H9 (cell line): ENCODE measurements at regions not wholly inside any gene's neighbourhood (a gene's known extent, or its start where the extent isn't known, plus 50 kb on each side); places are given as distances from the start of the nearest gene placed in this dataset.

Experiments
- DNase-seq: peaks from one replicate; pipeline ENCODE4 v3.0.0-alpha.2; 2017
- H2AFZ ChIP-seq: one replicate; pipeline ENCODE4 v1.6.1; 2013; ENCODE audit warnings: mild to moderate bottlenecking, low read length, control low read depth, moderate library complexity
- H2AK5ac ChIP-seq: 2 replicates; pipeline ENCODE4 v1.6.1; 2013; ENCODE audit warnings: low read length, control low read depth, mixed read lengths; ENCODE audit not compliant: insufficient read length
- H2BK120ac ChIP-seq: one replicate; pipeline ENCODE4 v1.6.1; 2013; ENCODE audit warnings: low read depth, mild to moderate bottlenecking, low read length, control low read depth, inconsistent platforms; ENCODE audit not compliant: poor library complexity, severe bottlenecking
- H2BK12ac ChIP-seq: 2 replicates; pipeline ENCODE4 v1.6.1; 2013; ENCODE audit warnings: low read length, control low read depth, mixed read lengths, low read depth; ENCODE audit not compliant: insufficient read length
- H2BK15ac ChIP-seq: 2 replicates; pipeline ENCODE4 v1.6.1; 2013; ENCODE audit warnings: low read depth, low read length, control low read depth
- H2BK20ac ChIP-seq: one replicate; pipeline ENCODE4 v1.6.1; 2013; ENCODE audit warnings: low read depth, mild to moderate bottlenecking, low read length, control low read depth, inconsistent platforms; ENCODE audit not compliant: poor library complexity, severe bottlenecking
- H2BK5ac ChIP-seq: 2 replicates; pipeline ENCODE4 v1.6.1; 2013; ENCODE audit warnings: low read length, control low read depth, mixed read lengths; ENCODE audit not compliant: insufficient read length
- H3K14ac ChIP-seq: 2 replicates; pipeline ENCODE4 v1.6.1; 2013; ENCODE audit warnings: low read length, control low read depth; ENCODE audit not compliant: insufficient read depth
- H3K18ac ChIP-seq: 2 replicates; pipeline ENCODE4 v1.6.1; 2013; ENCODE audit warnings: low read depth, mild to moderate bottlenecking, mixed read lengths, low read length, control low read depth; ENCODE audit not compliant: insufficient read length
- H3K23ac ChIP-seq: 2 replicates; pipeline ENCODE4 v1.6.1; 2013; ENCODE audit warnings: low read length, control low read depth, mixed read lengths, low read depth; ENCODE audit not compliant: insufficient read length
- H3K23me2 ChIP-seq: 2 replicates; pipeline ENCODE4 v1.6.1; 2013; ENCODE audit warnings: low read depth, mild to moderate bottlenecking, mixed read lengths, low read length, control low read depth; ENCODE audit not compliant: insufficient read length, poor library complexity, severe bottlenecking
- H3K27ac ChIP-seq: 2 replicates; pipeline ENCODE4 v1.5.1; 2013; ENCODE audit warnings: low read length, control low read depth, mixed read lengths, low read depth; ENCODE audit not compliant: insufficient read length
- H3K27me3 ChIP-seq: 2 replicates; pipeline ENCODE4 v1.6.1; 2013; ENCODE audit warnings: low read length, control low read depth, inconsistent platforms; ENCODE audit not compliant: insufficient read depth
- H3K4ac ChIP-seq: 2 replicates; pipeline ENCODE4 v1.6.1; 2013; ENCODE audit warnings: low read depth, mild to moderate bottlenecking, control low read depth, inconsistent platforms, low read length, moderate library complexity
- H3K4me1 ChIP-seq: 2 replicates; pipeline ENCODE4 v1.6.1; 2013; ENCODE audit warnings: low read length, control low read depth, inconsistent platforms; ENCODE audit not compliant: insufficient read depth
- H3K4me2 ChIP-seq: 2 replicates; pipeline ENCODE4 v1.6.1; 2013; ENCODE audit warnings: low read length, control low read depth, mixed read lengths; ENCODE audit not compliant: insufficient read length, insufficient read depth
- H3K56ac ChIP-seq: 2 replicates; pipeline ENCODE4 v1.6.1; 2013; ENCODE audit warnings: low read depth, mild to moderate bottlenecking, mixed read lengths, low read length, control low read depth; ENCODE audit not compliant: insufficient read length
- H3K79me1 ChIP-seq: 2 replicates; pipeline ENCODE4 v1.6.1; 2013; ENCODE audit warnings: low read depth, mild to moderate bottlenecking, moderate library complexity, low read length, control low read depth, inconsistent platforms; ENCODE audit not compliant: insufficient read depth, poor library complexity, severe bottlenecking
- H3K79me2 ChIP-seq: 2 replicates; pipeline ENCODE4 v1.6.1; 2013; ENCODE audit warnings: low read length, control low read depth, inconsistent platforms; ENCODE audit not compliant: insufficient read depth
- H3K9ac ChIP-seq: 2 replicates; pipeline ENCODE4 v1.6.1; 2013; ENCODE audit warnings: low read length, control low read depth, mixed read lengths; ENCODE audit not compliant: insufficient read length; ENCODE audit errors: extremely low read depth
- H3K9me3 ChIP-seq: one replicate; pipeline ENCODE4 v1.6.1; 2013; ENCODE audit warnings: low read depth, low read length, inconsistent platforms; ENCODE audit not compliant: control insufficient read depth
- H3T11ph ChIP-seq: one replicate; pipeline ENCODE4 v1.6.1; 2013; ENCODE audit warnings: mild to moderate bottlenecking, low read length, control low read depth, inconsistent platforms
- H4K20me1 ChIP-seq: one replicate; pipeline ENCODE4 v1.6.1; 2013; ENCODE audit not compliant: control insufficient read depth, insufficient read length, insufficient read depth
- H4K5ac ChIP-seq: 2 replicates; pipeline ENCODE4 v1.6.1; 2013; ENCODE audit warnings: low read depth, mild to moderate bottlenecking, mixed read lengths, low read length, control low read depth; ENCODE audit not compliant: insufficient read length
- H4K8ac ChIP-seq: replicated peaks from 2 replicates; pipeline ENCODE4 v1.6.1; 2013; ENCODE audit warnings: low read length, control low read depth, mixed read lengths, low read depth; ENCODE audit not compliant: insufficient read length
- H4K91ac ChIP-seq: 2 replicates; pipeline ENCODE4 v1.6.1; 2013; ENCODE audit warnings: low read depth, mild to moderate bottlenecking, moderate library complexity, mixed read lengths, low read length, control low read depth; ENCODE audit not compliant: insufficient read length
- H3K27ac Mint-ChIP-seq, 3 experiments: 2 replicates in 2 of 3; 3 replicates in 1 of 3; pipeline ENCODE4 v1.8.0; 2020 to 2021; ENCODE audit warnings: mixed read lengths in 3 of 3, mild to moderate bottlenecking in 1 of 3, moderate library complexity in 1 of 3
- H3K27me3 Mint-ChIP-seq: 2 replicates; pipeline ENCODE4 v1.8.0; 2021; ENCODE audit warnings: low read depth, mild to moderate bottlenecking, moderate library complexity, mixed read lengths
- H3K36me3 Mint-ChIP-seq, 3 experiments: 2 replicates in 2 of 3; 3 replicates in 1 of 3; pipeline ENCODE4 v1.8.0; 2020 to 2021; ENCODE audit warnings: low read depth in 3 of 3, mixed read lengths in 3 of 3; ENCODE audit not compliant: insufficient read depth in 1 of 3
- H3K4me1 Mint-ChIP-seq, 2 experiments: 2 replicates each; pipeline ENCODE4 v1.8.0; 2020; ENCODE audit warnings: mixed read lengths in 2 of 2
- H3K4me3 Mint-ChIP-seq, 2 experiments: 2 replicates in 1 of 2; 3 replicates in 1 of 2; pipeline ENCODE4 v1.8.0; 2020 to 2021; ENCODE audit warnings: mild to moderate bottlenecking in 2 of 2, mixed read lengths in 2 of 2, moderate library complexity in 1 of 2
- H3K9me3 Mint-ChIP-seq, 2 experiments: 2 replicates in 1 of 2; 3 replicates in 1 of 2; pipeline ENCODE4 v1.8.0; 2020; ENCODE audit warnings: mild to moderate bottlenecking in 2 of 2, mixed read lengths in 2 of 2, moderate library complexity in 1 of 2
- CTCF ChIP-seq: fragments of 200-600 bp; sonication (generic); conservative IDR thresholded peaks from 3 replicates; pipeline ENCODE4 v1.8.0; 2021; ENCODE audit warnings: antibody characterized with exemption, mild to moderate bottlenecking
- WGBS: extraction: QIAGEN DNeasy Blood & Tissue Kit; methylation state at CpG from one replicate; pipeline ENCODE4 v1.1.7; 2013; ENCODE audit warnings: missing lambda C conversion rate, low lambda C conversion rate, mixed read lengths; ENCODE audit not compliant: insufficient read length; ENCODE audit errors: extremely low coverage; 5-methylcytosine and 5-hydroxymethylcytosine counted together

- Histone ChIP-seq H4K20me1 (no peaks in the 10 kb centered on the region), H3K18ac (no peak overlapping the region), H3K56ac (no peak overlapping the region), H2BK15ac (no peak overlapping the region), H3K79me2 (no peaks in the 10 kb centered on the region), H4K8ac (no peak overlapping the region), H3K23ac (no peak overlapping the region), H4K5ac (no peak overlapping the region), H2AK5ac (no peak overlapping the region), H3K9me3 (no peaks in the 10 kb centered on the region), H2AFZ (no peak overlapping the region), H3K4ac (no peak overlapping the region), H3K79me1 (no peaks in the 10 kb centered on the region), H3K27ac (no peak overlapping the region), H4K91ac (no peak overlapping the region), H3K9ac (no peak overlapping the region), H2BK20ac (no peak overlapping the region), H3K27me3 (no peaks in the 10 kb centered on the region), H2BK5ac (no peak overlapping the region), H3K4me1 (peaks cover 3% of the 10 kb centered on the region; the same call in 1 of the 2 replicates), H3T11ph (no peak overlapping the region), H3K14ac (no peak overlapping the region), H3K4me2 (no peak overlapping the region), H2BK120ac (no peak overlapping the region), H3K23me2 (no peaks in the 10 kb centered on the region), H2BK12ac (no peak overlapping the region)
- H3K4me3 Mint-ChIP-seq = no peak overlapping the region
- no peak for TF ChIP-seq CTCF
- WGBS = no CpG with 5 or more reads among the region's 3 CpGs
- peaks cover 14 to 17% of the 10 kb centered on the region in 2 experiments for H3K4me1 Mint-ChIP-seq
- no peaks in the 10 kb centered on the region for H3K27me3 Mint-ChIP-seq
- no peak for DNase-seq
- H3K36me3 Mint-ChIP-seq = no peaks in the 10 kb centered on the region
- no peaks in the 10 kb centered on the region for H3K9me3 Mint-ChIP-seq
- no peak overlapping the region for H3K27ac Mint-ChIP-seq
Measured at GRCh38 chr4:123481717-123482116, 85.1 kb downstream of the SPRY1 start.
